Left cardiac atrium (tissue), 4 donors: ENCODE measurements at regions not wholly inside any gene's neighbourhood (a gene's known extent, or its start where the extent isn't known, plus 50 kb on each side); places are given as distances from the start of the nearest gene placed in this dataset.
"Not testable (repeated sequence)": the region's sequence is repeated elsewhere in the genome, so short reads cannot be mapped to it uniquely, and the experiment has no call there.

Experiments used
- ATAC-seq, 2 donors: fragments of 200-7000 bp; cut with Tn5 transposase; one replicate each; pipeline ENCODE4 v1.9.1; 2020; ENCODE audit warnings: mild to moderate bottlenecking in 2 of 2, moderate library complexity in 2 of 2
- DNase-seq: peaks from one replicate; pipeline ENCODE4 v3.0.0-alpha.2; 2020
- intact Hi-C, 2 donors: fragments of 100-400 bp; cut with DNase I; formaldehyde crosslinking; loops; one replicate each; pipeline versions ENCODE4 v1.14.1 to v1.15.1; 2022 to 2023
- donor health status: DM: no; HTN: yes; CAD: no.
- donor health status: DM: no; HTN: yes; CAD: no; lungs with severe emphysema.
- donor health status: DM: yes; HTN: yes; CAD: no.
- donor health status: Dilated cardiomyopathy.

DNA sequence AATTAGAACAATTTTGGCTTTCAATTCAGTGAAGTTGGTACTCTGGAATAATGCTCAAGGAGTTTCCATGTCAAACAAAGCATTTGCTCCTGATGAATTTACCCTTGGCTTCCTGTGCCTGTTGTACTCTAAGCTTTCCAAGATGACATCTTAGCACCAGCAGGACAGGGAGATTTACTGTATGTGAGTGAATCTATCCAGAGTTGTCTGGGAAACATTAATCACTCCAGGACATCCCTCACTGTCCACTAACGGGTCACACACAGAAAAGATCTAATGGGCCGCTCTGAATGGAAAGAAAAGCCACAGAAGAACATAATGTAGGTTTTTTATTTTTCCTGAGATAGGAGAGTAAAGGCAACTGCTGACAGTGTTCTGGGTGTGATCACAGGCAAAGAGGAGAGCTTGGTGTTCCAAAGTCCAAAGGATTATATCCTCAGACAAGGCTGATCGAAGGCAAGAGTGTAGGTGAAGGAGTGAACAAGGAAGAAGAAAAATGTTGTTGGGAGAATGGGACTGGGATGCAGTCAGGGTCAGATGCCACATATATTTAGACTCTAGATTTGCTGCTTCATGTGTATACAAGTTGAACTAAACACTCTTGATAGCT is 167.7 kb upstream of the RPS23 start:
- DNase-seq: no peak
- intact Hi-C loops: no loop called here
- ATAC-seq: no peak

GRCh38 chr5:82439750-82440445 is 161.7 kb upstream of the RPS23 start:
- intact Hi-C loops: no loop called here
- ATAC-seq (no peak), DNase-seq (no peak)

- ATAC-seq, intact Hi-C loops, DNase-seq: not testable (repeated sequence)
Observed at GRCh38 chr5:82437565-82437964, 159.4 kb upstream of the RPS23 start.

DNA sequence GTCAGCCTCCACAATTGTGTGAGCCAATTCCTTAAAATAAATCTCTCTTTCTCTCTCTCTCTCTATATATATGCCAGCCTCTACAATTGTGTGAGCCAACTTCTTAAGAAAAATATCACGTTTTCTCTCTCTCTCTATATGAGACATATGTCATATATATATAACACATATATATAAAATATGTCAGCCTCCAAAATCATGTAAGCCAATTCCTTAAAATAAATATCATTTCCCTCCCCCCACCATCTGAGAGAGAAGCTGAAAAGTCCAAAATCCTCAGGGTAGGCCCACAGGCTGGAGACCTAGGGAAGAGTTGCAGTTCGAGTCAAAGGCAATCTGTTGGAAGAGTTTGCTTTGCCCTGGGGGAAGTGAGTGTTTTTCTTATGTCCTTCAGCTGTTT is 158.1 kb upstream of the RPS23 start:
- ATAC-seq (no peak), DNase-seq (no peak)
- intact Hi-C loops: no loop called here

DNA sequence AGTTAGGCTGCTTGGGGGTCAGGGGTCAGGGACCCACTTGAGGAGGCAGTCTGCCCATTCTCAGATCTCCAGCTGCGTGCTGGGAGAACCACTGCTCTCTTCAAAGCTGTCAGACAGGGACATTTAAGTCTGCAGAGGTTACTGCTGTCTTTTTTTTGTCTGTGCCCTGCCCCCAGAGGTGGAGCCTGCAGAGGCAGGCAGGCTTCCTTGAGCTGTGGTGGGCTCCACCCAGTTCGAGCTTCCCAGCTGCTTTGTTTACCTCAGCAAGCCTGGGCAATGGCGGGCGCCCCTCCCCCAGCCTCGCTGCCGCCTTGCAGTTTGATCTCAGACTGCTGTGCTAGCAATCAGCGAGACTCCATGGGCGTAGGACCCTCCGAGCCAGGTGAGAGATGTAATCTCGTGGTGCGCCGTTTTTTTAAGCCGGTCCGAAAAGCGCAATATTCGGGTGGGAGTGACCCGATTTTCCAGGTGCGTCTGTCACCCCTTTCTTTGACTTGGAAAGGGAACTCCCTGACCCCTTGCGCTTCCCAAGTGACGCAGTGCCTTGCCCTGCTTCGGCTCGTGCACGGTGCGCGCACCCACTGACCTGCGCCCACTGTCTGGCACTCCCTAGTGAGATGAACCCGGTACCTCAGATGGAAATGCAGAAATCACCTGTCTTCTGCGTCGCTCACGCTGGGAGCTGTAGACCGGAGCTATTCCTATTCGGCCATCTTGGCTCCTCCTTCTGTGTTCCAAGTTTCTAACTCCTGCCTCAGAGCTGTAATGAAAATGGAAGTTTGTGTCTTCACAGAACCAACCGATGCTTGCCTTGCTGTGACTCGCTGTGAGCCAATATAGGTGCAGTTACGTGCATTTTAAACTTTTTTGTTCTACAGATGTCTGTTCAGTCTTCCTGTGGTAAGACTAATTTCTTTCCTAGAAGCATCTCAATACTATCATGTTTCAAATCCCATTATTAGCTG is 156.8 kb upstream of the RPS23 start:
- ATAC-seq, intact Hi-C loops, DNase-seq: not testable (repeated sequence)

- DNase-seq (peak; percentile 43), ATAC-seq (peak; percentile 51 to 85)
- intact Hi-C loops: no loop called here
Observed at GRCh38 chr5:82426464-82427154, 148.5 kb upstream of the RPS23 start.

GRCh38 chr5:82425591-82425990 is 147.4 kb upstream of the RPS23 start:
- peak; percentile 16 to 35 for ATAC-seq
- intact Hi-C loops: no loop called here
- no peak for DNase-seq

DNA sequence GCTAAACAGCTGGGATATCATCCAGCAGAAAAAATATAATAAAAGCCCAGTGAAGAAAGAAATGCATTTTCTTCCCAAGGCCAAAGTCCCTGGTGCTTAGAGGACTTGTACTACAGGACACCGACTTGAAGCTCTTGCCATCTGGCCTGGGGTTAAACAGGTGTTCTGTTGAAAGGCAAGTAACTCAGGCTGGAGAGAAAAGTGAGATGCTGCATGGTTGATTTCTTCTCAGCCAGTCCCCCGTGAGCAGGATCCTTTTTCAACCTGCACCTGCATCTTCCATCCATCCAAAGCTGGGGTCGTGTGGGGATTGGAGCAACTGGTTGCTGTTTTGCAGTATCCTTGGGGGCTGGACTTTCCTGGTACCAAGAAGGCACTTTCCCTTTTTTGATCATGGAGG is 146.1 kb upstream of the RPS23 start:
- DNase-seq (no peak), ATAC-seq (no peak)
- intact Hi-C loops: no loop called here

DNA sequence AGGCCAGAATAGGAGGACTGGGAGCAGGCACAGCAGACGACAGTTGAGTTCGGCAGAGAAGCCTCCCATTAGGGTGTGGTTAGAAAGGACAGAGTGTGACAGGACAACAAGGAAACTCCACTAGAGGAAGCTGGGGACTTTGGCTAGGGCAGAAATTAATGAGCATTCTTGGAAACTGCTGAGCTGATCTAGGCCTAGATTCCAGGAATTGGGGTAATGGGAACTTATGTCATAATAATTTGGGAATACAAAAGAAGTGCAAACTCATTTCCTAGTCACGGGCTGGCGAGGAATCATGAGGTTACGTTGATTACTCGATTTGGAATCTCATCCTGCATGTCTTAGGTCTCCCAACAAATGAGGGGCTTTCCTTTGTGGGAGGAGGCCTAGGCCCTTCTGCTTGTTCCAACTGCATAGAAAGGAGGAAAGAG is 144.6 kb upstream of the RPS23 start:
- ATAC-seq (peak; percentile 36 to 49), DNase-seq (peak; percentile 71)
- intact Hi-C loops: no loop called here

- DNase-seq (no peak), ATAC-seq (peak in 1 of 2 donors; percentile 17)
- intact Hi-C loops: no loop called here
Observed at GRCh38 chr5:82422001-82422740, 144.0 kb upstream of the RPS23 start.

DNA sequence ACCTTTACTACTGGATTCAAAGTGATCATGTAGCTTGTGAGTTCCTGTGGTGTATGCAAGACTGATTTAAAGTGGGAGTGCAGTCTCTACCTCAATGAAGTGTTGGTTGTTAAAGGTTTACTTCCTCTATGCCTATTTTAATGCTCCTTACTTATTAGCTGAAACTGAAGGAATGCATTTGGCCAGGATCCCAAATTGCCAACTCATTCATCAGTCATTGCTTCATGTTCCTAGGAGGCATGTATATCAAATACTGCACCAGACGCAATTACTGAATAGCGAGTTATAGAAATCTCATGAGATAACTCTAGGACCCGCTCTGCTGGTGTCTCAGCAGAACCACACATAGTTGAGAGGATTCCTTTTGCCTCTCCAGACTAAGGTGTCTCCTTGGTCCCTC is 143.0 kb upstream of the RPS23 start:
- DNase-seq (no peak), ATAC-seq (peak in 1 of 2 donors; percentile 29)
- intact Hi-C loops: no loop called here

DNA sequence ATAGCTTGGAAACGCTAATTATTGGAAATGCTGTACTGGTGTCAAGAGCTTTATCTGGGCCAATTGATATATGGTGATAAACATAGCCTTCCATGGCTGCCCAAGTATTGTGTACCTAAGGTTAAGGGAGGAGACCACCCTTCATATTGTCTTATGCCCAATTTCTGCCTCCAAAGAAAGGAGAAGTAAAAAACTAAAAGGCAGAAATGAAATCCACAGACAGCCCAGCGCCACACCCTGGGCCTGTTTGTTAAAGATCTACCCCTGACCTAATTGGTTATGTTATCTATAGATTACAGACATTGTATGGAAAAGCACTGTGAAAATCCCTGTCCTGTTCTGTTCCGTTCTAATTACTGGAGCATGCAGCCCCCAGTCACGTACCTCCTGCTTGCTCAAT is 142.4 kb upstream of the RPS23 start:
- DNase-seq, ATAC-seq, intact Hi-C loops: not testable (repeated sequence)

GRCh38 chr5:82419559-82420332 is 141.6 kb upstream of the RPS23 start:
- DNase-seq (no peak), ATAC-seq (no peak)
- intact Hi-C loops: no loop called here

- ATAC-seq: no peak
- intact Hi-C loops: no loop called here
- DNase-seq: no peak
Observed at GRCh38 chr5:82418608-82418950, 140.4 kb upstream of the RPS23 start.

DNA sequence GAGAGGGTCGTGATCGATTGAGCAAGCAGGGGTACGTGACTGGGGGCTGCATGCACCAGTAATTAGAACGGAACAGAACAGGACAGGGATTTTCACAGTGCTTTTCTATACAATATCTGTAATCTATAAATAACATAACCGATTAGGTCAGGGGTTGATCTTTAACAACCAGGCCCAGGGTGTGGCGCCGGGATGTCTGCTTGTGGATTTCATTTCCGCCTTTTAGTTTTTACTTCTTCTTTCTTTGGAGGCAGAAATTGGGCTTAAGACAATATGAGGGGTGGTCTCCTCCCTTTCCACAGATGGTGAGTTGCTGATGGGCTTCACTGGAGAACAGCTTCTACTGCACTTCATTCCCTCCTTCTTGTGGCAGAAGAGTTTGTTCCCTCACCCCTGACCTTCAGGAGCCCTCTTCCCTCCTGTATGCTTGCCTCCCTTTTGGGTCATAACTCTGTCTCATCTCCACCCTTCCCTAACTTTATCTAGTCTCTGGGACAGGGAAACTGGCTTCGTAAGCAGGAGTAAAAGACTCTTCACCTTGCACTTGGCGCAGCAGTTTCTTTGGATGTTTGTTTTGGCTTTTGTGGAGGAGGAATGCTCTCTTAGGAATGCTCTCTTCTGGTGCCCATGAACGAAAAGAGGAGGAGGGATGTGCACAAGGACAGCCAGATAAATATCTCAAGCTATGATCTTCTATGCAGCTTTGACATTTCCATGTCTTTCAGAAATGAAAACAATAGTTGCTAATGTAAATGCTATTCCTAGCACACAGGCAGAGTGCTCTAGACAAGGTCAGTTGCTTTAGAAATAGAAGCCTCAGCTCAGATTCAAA is 139.8 kb upstream of the RPS23 start:
- DNase-seq: no peak
- ATAC-seq: no peak
- intact Hi-C loops: no loop called here

DNA sequence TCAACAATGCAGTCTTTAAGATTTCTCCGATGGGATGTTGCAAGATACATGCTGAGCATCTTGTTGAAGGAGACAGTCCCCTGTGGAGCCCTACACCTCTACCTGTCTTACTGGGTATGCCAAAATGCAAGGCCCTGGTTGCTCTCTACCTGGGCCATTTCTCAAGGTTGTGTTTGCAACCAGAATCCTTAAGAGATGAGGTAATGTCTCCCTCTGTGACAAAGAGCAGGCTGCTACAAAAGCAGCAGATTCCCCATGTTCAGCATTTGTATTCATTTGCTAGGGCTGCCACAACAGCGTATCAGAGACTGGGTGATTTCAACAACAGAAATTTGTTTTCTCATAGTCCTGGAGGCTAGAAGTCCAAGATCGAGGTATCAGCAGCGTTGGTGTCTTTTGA is 138.4 kb upstream of the RPS23 start:
- no peak for ATAC-seq
- no peak for DNase-seq
- intact Hi-C loops: no loop called here

DNA sequence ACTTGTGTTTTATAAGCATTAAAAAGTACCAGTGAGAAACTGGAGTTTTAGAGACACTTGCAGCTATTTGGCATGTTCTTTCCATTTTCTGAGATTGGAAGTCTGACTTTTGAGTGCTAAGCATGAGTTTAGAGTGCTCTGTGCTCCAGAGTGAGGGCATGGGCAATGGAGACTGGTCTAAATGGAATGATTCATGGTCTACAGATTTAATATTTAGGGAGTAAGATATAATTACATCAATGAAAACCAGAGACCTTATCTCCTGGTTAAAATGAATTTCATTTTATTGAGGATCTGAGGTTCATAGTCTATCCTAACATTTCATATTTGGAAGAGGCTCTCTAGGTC is 135.9 kb upstream of the RPS23 start:
- ATAC-seq (no peak), DNase-seq (no peak)
- intact Hi-C loops: no loop called here
